ENCODE measurements at regions not wholly inside any gene's neighbourhood (a gene's known extent, or its start where the extent isn't known, plus 50 kb on each side); places are given as distances from the start of the nearest gene placed in this dataset.

DNA sequence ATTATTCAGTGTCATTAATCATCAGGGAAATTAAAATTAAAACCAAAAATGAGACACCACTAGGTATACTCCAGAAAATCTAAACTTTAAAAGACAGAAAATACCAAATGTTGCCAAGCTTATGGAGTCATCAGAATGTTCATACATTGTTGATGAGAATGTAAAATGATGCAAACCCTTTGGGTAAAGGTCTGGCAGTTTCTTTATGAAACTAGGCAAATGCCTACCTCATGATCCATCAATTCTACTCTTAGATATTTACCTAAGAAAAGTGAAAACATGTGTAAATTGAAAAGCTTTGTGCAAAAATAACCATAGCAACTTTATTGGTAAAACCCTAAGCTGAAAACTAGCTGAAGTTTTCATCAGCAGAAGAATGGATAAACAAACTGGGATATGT, 329.5 kb upstream of the MEOX2 start:
- Histone ChIP-seq H2AFZ (replicated peaks; ENCODE audit: low read length, poor library complexity) (no peak overlapping the region), H3K4ac (ENCODE audit: low read depth, low read length) (no peak overlapping the region), H3K36me3 (ENCODE audit: control insufficient read depth, insufficient read depth, low read length) (no peaks in the 10 kb centered on the region), H3K23ac (ENCODE audit: low read depth, low read length) (no peak overlapping the region), H2BK15ac (ENCODE audit: low read depth, low read length) (no peak overlapping the region), H3K4me1 (ENCODE audit: control insufficient read depth, insufficient read depth, low read length) (no peaks in the 10 kb centered on the region), H3K27me3 (ENCODE audit: control insufficient read depth, insufficient read depth, low read length) (no peaks in the 10 kb centered on the region), H2AK5ac (ENCODE audit: low read depth, low read length) (no peak overlapping the region), H4K5ac (ENCODE audit: low read depth, low read length) (no peak overlapping the region), H4K91ac (ENCODE audit: insufficient read depth, low read depth, low read length) (no peak overlapping the region), H3K4me3 (ENCODE audit: insufficient read depth, low read depth, low read length) (no peak overlapping the region), H2AK9ac (replicated peaks; ENCODE audit: low read depth, low read length, poor library complexity) (no peak overlapping the region), H3K4me2 (ENCODE audit: low read depth, low read length) (no peak overlapping the region), H3K14ac (replicated peaks; ENCODE audit: low read depth, low read length) (no peak overlapping the region), H3K56ac (ENCODE audit: extremely low read depth, insufficient read depth, low read length) (no peak overlapping the region), H3K9me3 (ENCODE audit: control insufficient read depth, insufficient read depth, low read length) (no peaks in the 10 kb centered on the region; the same call in 1 of the 2 replicates), H2BK20ac (ENCODE audit: low read depth, low read length) (no peak overlapping the region), H3K9ac (ENCODE audit: low read depth, low read length) (no peak overlapping the region), H4K20me1 (ENCODE audit: insufficient read depth, low read length) (no peaks in the 10 kb centered on the region), H2BK5ac (ENCODE audit: low read depth, low read length, poor library complexity, severe bottlenecking) (no peak overlapping the region), H3K79me1 (ENCODE audit: low read depth in 1 of 2, low read length in 2 of 2) (no peaks in the 10 kb centered on the region), H3K9me1 (ENCODE audit: insufficient read depth, low read length) (no peaks in the 10 kb centered on the region), H3K27ac (ENCODE audit: insufficient read depth, low read length) (no peak overlapping the region), H2BK120ac (ENCODE audit: low read depth, low read length) (no peak overlapping the region), H4K8ac (ENCODE audit: low read depth in 2 of 2, low read length in 2 of 2) (no peak overlapping the region), H3K18ac (ENCODE audit: low read depth, low read length) (no peak overlapping the region)
- in situ Hi-C loops (cut with MboI; ENCODE audit: low sequenced_read_pairs) (no loop called here), dilution Hi-C loops (cut with HindIII; ENCODE audit: low sequenced_read_pairs, unreplicated experiment) (no loop called here), intact Hi-C loops (cut with micrococcal nuclease) (no loop called here)
- TF ChIP-seq MXI1 (IDR thresholded peaks at IDR 0.05; ENCODE audit: borderline replicate concordance, low read depth, low read length) (no peak), RFX5 (IDR thresholded peaks at IDR 0.05; ENCODE audit: low read depth, low read length) (no peak), SMC3 (IDR thresholded peaks at IDR 0.05; ENCODE audit: low read depth, low read length) (no peak), RCOR1 (IDR thresholded peaks at IDR 0.05; ENCODE audit: insufficient replicate concordance, low read length) (no peak), RAD21 (IDR thresholded peaks at IDR 0.05; ENCODE audit: low read length) (no peak), POLR2A (IDR thresholded peaks at IDR 0.05; ENCODE audit: low read depth, low read length) (no peak), BHLHE40 (IDR thresholded peaks at IDR 0.05; ENCODE audit: low read depth, low read length) (no peak), MAFK (IDR thresholded peaks at IDR 0.05; ENCODE audit: low read depth, low read length) (no peak), FOS (IDR thresholded peaks at IDR 0.05; ENCODE audit: low read depth, low read length) (no peak), CEBPB (IDR thresholded peaks at IDR 0.05; ENCODE audit: low read depth, low read length) (no peak), MAZ (IDR thresholded peaks at IDR 0.05; ENCODE audit: borderline replicate concordance, low read depth, low read length) (no peak)
- TF ChIP-seq, protein P1, sequence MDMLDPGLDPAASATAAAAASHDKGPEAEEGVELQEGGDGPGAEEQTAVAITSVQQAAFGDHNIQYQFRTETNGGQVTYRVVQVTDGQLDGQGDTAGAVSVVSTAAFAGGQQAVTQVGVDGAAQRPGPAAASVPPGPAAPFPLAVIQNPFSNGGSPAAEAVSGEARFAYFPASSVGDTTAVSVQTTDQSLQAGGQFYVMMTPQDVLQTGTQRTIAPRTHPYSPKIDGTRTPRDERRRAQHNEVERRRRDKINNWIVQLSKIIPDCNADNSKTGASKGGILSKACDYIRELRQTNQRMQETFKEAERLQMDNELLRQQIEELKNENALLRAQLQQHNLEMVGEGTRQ (IDR thresholded peaks at IDR 0.05; ENCODE audit: low read depth, low read length) = no peak
- TF ChIP-seq, protein P2, sequence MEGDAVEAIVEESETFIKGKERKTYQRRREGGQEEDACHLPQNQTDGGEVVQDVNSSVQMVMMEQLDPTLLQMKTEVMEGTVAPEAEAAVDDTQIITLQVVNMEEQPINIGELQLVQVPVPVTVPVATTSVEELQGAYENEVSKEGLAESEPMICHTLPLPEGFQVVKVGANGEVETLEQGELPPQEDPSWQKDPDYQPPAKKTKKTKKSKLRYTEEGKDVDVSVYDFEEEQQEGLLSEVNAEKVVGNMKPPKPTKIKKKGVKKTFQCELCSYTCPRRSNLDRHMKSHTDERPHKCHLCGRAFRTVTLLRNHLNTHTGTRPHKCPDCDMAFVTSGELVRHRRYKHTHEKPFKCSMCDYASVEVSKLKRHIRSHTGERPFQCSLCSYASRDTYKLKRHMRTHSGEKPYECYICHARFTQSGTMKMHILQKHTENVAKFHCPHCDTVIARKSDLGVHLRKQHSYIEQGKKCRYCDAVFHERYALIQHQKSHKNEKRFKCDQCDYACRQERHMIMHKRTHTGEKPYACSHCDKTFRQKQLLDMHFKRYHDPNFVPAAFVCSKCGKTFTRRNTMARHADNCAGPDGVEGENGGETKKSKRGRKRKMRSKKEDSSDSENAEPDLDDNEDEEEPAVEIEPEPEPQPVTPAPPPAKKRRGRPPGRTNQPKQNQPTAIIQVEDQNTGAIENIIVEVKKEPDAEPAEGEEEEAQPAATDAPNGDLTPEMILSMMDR (conservative IDR thresholded peaks at IDR 0.05; ENCODE audit: low read depth, low read length) = no peak
- TF ChIP-seq, protein P3, sequence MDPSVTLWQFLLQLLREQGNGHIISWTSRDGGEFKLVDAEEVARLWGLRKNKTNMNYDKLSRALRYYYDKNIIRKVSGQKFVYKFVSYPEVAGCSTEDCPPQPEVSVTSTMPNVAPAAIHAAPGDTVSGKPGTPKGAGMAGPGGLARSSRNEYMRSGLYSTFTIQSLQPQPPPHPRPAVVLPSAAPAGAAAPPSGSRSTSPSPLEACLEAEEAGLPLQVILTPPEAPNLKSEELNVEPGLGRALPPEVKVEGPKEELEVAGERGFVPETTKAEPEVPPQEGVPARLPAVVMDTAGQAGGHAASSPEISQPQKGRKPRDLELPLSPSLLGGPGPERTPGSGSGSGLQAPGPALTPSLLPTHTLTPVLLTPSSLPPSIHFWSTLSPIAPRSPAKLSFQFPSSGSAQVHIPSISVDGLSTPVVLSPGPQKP (IDR thresholded peaks at IDR 0.05; ENCODE audit: borderline replicate concordance, low read depth, low read length) = no peak
- POLR2A ChIA-PET (ENCODE audit: unreplicated experiment) = no interaction called here
- CTCF ChIA-PET = no interaction called here
- no TSS peak for BruUV-seq (replicated peaks)
- DNase-seq (peak; percentile 28), ATAC-seq (ENCODE audit: low read depth) (no peak)
